ACC112 (cell line): ENCODE measurements at regions not wholly inside any gene's neighbourhood (a gene's known extent, or its start where the extent isn't known, plus 50 kb on each side); places are given as distances from the start of the nearest gene placed in this dataset.
A peak's percentile ranks its signal among the peaks of the same experiment; 100 is the strongest.

Experiments used
- H2AFZ ChIP-seq: fragments of 200-600 bp; sonication (generic); one replicate; pipeline ENCODE4 v1.6.0; 2017; ENCODE audit warnings: antibody characterized with exemption, low read length; ENCODE audit not compliant: unreplicated experiment
- H3K27ac ChIP-seq: fragments of 200-600 bp; sonication (generic); 2 replicates; pipeline ENCODE4 v1.5.1; 2014; ENCODE audit warnings: low read depth, mild to moderate bottlenecking, antibody characterized with exemption, low read length, moderate library complexity
- H3K27me3 ChIP-seq: fragments of 200-600 bp; sonication (generic); 2 replicates; pipeline ENCODE4 v1.6.1; 2014; ENCODE audit warnings: mild to moderate bottlenecking, antibody characterized with exemption, low read length, moderate library complexity, mixed read lengths; ENCODE audit not compliant: insufficient read depth
- H3K36me3 ChIP-seq: fragments of 200-600 bp; sonication (generic); 2 replicates; pipeline ENCODE4 v1.6.1; 2016; ENCODE audit warnings: mild to moderate bottlenecking, antibody characterized with exemption, low read length, moderate library complexity, mixed read lengths; ENCODE audit not compliant: insufficient read depth
- H3K4me1 ChIP-seq: fragments of 200-600 bp; sonication (generic); one replicate; pipeline ENCODE4 v1.6.1; 2016; ENCODE audit warnings: low read length, mixed read lengths; ENCODE audit not compliant: insufficient read depth, unreplicated experiment, control insufficient read depth
- H3K4me3 ChIP-seq: fragments of 200-600 bp; sonication (generic); 2 replicates; pipeline ENCODE4 v1.5.1; 2014; ENCODE audit warnings: mild to moderate bottlenecking, low read depth, low read length
- H3K79me2 ChIP-seq: fragments of 200-600 bp; sonication (generic); one replicate; pipeline ENCODE4 v1.6.0; 2016; ENCODE audit warnings: low read length; ENCODE audit not compliant: control insufficient read depth, unreplicated experiment, insufficient read depth

DNA sequence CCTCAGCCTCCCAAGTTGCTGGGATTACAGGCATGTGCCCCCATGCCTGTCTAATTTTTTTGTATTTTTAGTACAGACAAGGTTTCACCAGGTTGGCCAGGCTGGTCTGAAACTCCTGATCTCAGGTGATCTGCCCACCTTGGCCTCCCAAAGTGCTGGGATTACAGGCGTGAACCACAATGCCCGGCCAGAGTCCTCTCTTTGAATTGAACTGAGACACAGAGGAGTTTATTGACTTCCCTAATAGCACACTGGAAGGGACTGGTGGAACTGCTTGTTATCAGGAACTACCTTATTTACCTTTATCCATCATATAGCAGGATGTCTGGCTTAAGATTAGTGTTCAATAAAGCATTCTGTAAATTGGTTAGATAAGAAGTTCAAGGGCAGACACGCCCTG lies 613.8 kb downstream of the EFNB2 start:
- H3K4me1 ChIP-seq: peaks cover 12% of the 10 kb centered on the region
- no peaks in the 10 kb centered on the region for H3K79me2 ChIP-seq
- no peak overlapping the region for H3K27ac ChIP-seq
- H3K27me3 ChIP-seq: no peaks in the 10 kb centered on the region
- no peak overlapping the region for H3K4me3 ChIP-seq
- H2AFZ ChIP-seq: no peak overlapping the region
- no peaks in the 10 kb centered on the region for H3K36me3 ChIP-seq

DNA sequence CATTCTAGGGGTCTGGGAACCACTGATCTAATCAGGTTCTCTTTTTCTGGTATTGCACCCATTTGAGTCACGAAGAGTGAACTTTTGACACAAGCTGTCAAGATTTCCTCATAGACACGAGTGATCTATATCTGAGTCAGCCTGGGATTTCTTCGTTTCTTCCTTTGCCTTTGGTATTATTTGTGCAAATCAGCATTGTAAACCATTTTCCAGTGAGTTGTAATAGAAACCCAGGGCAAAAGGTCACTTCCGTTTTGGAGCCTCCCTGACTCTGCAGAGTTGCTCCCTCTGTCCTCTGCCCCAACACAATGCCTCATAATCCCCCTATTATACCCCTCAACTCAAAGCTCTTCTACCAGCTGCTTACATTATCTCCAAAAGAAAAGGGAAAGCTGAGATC lies 615.1 kb downstream of the EFNB2 start:
- Histone ChIP-seq H3K79me2 (no peaks in the 10 kb centered on the region), H2AFZ (no peak overlapping the region), H3K4me1 (peaks cover 12% of the 10 kb centered on the region), H3K36me3 (no peaks in the 10 kb centered on the region), H3K27me3 (no peaks in the 10 kb centered on the region), H3K27ac (peak overlapping the region; percentile 83), H3K4me3 (no peak overlapping the region)

DNA sequence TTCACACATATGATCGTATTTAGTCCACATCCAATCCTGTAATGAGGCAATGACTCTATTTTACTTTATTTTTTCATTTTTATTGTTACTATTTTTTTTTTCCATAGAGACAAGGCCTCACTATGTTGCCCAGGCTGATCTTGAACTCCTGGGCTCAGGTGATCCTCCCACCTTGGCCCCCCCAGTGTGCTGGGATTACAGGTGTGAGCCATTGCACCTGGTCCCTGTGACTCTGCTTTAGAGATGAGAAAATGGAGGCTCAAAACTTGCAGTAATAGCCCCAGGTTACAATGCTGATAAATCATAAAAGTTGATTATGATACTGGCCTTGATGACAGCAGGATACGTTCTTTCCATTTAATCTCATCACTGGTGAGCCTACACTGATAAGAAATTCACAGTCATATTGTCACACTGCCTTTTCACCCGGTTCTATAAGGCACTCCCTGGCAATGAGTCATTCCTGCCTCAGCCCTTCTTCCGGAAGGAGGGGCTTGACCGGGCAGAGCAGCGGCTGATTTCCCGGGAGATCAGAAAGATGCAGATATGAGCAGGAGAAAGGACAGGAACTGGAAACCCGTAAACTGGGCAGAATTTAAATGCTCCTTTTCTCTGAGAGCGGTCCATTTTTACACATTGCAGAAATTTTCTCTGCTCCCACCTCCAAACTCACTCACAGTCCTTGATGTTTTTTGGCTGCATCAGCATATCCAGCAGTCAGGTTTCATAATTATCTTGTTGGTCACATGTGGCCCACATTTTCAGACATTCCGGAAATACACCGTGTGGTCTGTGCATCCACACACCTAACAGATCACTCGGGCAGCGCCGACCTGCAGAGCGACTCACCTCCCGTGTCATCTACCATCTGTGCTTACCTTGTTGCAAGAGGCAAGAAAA lies 616.4 kb downstream of the EFNB2 start:
- no peak overlapping the region for H2AFZ ChIP-seq

DNA sequence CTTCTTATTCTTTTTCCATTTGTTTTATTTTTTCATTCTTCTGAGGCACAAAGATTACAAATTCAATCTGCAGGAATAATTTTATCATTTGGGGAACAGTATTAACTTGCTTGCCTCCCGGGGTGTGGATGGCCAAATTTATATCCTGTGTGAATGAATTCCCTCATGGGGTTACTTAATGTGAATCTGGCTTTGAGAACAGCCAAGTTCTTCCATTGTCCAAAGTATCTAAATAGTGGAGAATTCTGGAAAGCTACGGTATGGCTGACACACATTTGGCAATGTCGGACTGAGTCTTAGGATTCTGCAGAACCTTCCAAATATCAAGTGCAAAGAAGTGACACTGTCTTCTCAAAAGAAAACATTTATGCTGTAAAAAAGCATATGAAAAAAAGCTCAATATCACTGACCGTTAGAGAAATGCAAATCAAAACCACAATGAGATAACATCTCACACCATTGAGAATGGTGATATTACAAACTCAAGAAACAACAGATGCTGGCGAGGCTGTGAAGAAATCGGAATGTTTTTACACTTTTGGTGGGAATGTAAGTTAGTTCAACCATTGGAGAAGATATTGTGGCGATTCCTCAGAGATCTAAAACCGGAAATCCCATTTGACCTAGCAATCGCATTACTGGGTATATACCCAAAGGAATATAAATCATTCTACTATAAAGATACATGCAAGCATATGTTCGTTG lies 620.2 kb downstream of the EFNB2 start:
- no peak overlapping the region for H3K27ac ChIP-seq
- peak overlapping the region; percentile 51; the same call in 1 of the 2 replicates for H3K4me3 ChIP-seq
- peaks cover 6% of the 10 kb centered on the region for H3K4me1 ChIP-seq
- H3K79me2 ChIP-seq: no peaks in the 10 kb centered on the region
- no peaks in the 10 kb centered on the region for H3K36me3 ChIP-seq
- peak overlapping the region; percentile 53 for H2AFZ ChIP-seq
- H3K27me3 ChIP-seq: no peaks in the 10 kb centered on the region

More for the DNA sequence above, 616.4 kb downstream of the EFNB2 start:
- Histone ChIP-seq H3K27me3 (no peaks in the 10 kb centered on the region), H3K4me1 (peaks cover 12% of the 10 kb centered on the region), H3K4me3 (no peak overlapping the region), H3K79me2 (no peaks in the 10 kb centered on the region), H3K36me3 (no peaks in the 10 kb centered on the region), H3K27ac (peak overlapping the region; percentile 83)

DNA sequence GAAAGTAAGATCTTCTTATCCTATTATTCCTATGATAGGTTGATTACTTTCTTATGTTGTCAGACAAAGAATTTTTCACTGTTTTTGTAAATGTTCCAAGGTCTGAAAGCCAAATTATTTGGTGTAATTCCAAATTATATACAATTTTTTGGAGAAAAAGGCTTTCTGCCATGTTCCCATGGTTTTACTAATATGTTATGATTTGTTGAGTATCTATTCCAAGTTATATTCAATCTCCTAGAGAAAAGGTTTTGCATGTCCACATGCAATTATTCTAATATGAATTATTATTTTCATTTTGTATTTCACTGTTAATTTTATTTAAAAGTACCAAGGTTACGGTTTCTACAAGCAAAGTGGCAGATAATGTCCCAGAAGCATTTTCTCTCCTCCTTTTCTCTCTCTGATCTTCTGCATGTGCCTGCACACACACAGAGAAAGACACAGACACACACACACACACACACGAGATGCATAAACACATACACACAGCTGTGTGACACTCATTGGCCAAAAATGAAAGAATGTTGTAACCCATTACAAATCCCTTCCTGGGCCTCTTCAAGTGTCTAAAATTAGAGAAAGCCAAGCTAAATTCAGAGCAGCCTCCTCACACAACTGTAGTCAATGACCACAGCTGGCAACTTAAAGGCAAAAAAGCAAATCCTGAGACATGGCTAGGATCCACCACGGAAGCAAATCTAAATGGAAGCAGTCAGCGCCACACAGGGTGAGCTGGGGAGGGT lies 621.0 kb downstream of the EFNB2 start:
- peak overlapping the region; percentile 53 for H2AFZ ChIP-seq
- H3K36me3 ChIP-seq: no peaks in the 10 kb centered on the region
- no peak overlapping the region for H3K27ac ChIP-seq
- H3K4me3 ChIP-seq: peak overlapping the region; percentile 51; the same call in 1 of the 2 replicates
- H3K4me1 ChIP-seq: peaks cover 3% of the 10 kb centered on the region
- H3K79me2 ChIP-seq: no peaks in the 10 kb centered on the region
- H3K27me3 ChIP-seq: no peaks in the 10 kb centered on the region

DNA sequence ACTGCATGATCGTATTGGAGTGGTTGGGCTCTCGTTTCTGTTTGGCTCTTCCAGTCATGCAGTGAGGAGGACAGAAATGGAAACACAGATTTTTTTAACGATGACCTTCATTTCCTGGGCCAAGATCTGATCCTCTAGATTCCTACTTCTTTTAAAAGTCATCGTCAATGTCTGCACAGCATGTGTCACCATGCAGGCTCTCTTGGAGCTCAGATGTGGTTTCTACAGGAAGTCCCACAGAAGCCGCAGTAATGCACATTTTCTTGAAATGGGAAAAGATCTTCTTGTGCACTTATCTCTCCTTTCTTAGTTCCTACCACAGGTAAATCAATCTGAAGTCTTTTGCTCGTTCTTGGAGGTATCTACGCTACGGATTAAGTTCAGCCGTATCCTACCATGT lies 626.9 kb downstream of the EFNB2 start:
- H3K36me3 ChIP-seq: no peaks in the 10 kb centered on the region
- no peaks in the 10 kb centered on the region for H3K79me2 ChIP-seq
- H2AFZ ChIP-seq: no peak overlapping the region
- no peaks in the 10 kb centered on the region for H3K27me3 ChIP-seq
- no peak overlapping the region for H3K4me3 ChIP-seq
- H3K27ac ChIP-seq: no peak overlapping the region
- no peaks in the 10 kb centered on the region for H3K4me1 ChIP-seq

DNA sequence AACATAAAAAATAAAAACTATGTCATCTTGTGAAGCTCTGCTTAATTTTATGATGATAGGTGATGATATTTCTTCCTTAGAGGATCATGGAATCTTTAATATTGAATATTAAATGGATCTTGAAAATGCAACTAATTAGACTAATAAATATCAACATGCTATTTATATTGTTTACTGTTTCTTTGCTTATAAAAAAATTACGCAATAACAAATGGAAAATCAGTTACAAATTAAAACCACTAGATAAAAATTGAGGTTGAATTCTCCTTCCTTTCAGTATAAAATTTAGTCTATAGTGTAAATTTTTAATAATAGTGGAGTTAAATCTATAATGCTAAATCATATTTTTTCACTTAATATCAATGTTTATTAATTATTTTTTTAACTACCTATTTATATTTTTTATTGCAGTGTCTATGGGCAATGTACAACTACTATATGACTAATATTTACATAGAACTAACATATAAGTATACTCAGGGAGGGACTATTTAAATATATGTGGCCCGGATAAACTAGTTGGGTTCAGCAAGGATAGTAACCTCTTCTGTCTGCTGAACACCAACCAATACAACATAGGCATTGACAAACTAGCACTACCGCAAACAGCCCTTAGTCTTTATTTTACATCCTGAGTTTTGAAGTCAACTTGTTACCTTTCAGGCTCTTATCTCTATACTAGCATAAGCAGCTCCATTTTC lies 628.0 kb downstream of the EFNB2 start:
- Histone ChIP-seq H3K36me3 (no peaks in the 10 kb centered on the region), H3K79me2 (no peaks in the 10 kb centered on the region), H3K27ac (no peak overlapping the region), H2AFZ (no peak overlapping the region), H3K4me3 (no peak overlapping the region), H3K4me1 (no peaks in the 10 kb centered on the region), H3K27me3 (no peaks in the 10 kb centered on the region)

DNA sequence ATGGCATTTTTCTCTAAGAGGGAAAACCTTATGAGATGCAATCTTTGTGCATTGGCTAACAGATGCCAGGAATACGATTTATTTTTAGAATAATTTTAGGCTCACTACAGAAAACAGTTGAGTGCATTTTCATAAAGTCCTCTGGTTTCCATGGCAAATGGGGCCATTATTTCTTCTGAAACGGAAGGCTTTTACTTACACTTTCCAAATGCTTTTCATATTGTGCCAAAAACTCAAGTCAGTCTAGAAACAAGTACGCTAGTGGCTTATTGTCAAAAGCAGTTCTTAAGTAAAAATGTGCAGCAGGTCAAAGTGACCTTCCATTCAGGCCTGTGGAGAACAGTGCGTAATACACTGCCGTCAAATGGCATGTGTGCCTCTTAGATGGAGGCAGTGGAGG lies 628.7 kb downstream of the EFNB2 start:
- H2AFZ ChIP-seq: no peak overlapping the region
- no peaks in the 10 kb centered on the region for H3K4me1 ChIP-seq
- no peaks in the 10 kb centered on the region for H3K27me3 ChIP-seq
- no peak overlapping the region for H3K4me3 ChIP-seq
- no peaks in the 10 kb centered on the region for H3K79me2 ChIP-seq
- no peaks in the 10 kb centered on the region for H3K36me3 ChIP-seq
- H3K27ac ChIP-seq: no peak overlapping the region

DNA sequence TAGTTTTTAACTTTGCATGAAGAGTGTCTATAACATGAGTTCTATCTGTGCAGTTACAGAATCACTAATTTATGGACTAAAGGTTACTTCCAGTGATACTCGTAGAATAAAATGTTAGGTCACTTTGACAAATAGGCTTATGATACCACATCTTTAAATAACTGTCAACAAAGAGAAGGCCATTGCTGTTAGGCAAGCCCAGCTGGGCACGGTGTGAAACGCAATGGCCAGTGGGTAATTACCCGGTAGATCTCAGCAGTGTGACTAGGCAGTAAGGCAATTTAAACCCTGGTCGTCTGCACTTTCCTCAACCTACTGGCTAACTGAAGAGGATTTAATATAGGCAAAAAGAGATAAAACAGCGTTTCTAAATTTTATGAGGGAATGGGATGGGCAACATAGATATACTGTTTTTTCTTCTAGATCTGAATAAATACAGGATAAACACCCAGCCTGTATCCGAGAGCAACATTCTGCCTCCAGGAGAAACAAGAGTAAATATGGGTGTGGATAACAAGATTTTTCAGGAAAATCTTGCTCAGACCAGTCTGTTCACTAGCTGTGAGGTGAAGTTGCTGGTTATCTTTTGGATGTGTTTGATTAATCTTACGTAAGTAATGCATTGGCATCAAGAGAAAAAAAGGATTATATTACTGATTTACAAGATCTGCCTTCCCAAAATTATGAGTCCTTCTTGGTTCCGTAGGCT lies 631.3 kb downstream of the EFNB2 start:
- no peak overlapping the region for H2AFZ ChIP-seq
- no peaks in the 10 kb centered on the region for H3K27me3 ChIP-seq
- H3K4me3 ChIP-seq: no peak overlapping the region
- no peaks in the 10 kb centered on the region for H3K4me1 ChIP-seq
- H3K79me2 ChIP-seq: no peaks in the 10 kb centered on the region
- H3K36me3 ChIP-seq: no peaks in the 10 kb centered on the region
- H3K27ac ChIP-seq: no peak overlapping the region

DNA sequence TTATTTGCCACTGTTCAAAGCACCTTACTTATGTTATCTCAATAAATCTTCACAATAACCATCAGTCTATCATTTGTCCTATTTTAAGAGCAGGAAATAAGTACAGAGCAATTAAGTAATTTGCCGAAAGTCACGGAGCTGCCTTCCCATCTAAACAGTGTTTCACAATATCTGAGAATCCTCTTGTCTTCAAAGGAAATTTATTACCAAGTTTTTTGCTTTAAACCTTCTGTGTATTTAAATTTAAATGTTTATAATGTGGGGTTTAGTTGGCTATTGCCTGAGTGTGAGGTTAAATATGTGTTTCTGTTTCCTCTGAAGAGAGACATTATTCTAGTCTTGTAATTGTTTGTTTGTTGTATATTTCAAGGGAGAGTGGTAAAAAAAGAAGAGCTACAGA lies 633.1 kb downstream of the EFNB2 start:
- H3K27me3 ChIP-seq: no peaks in the 10 kb centered on the region
- no peak overlapping the region for H2AFZ ChIP-seq
- no peaks in the 10 kb centered on the region for H3K4me1 ChIP-seq
- no peak overlapping the region for H3K27ac ChIP-seq
- no peaks in the 10 kb centered on the region for H3K79me2 ChIP-seq
- no peaks in the 10 kb centered on the region for H3K36me3 ChIP-seq
- no peak overlapping the region for H3K4me3 ChIP-seq
